Left ventricle myocardium superior (tissue), 1 donor: ENCODE measurements at regions not wholly inside any gene's neighbourhood (a gene's known extent, or its start where the extent isn't known, plus 50 kb on each side); places are given as distances from the start of the nearest gene placed in this dataset.
"Not testable (repeated sequence)": the region's sequence is repeated elsewhere in the genome, so short reads cannot be mapped to it uniquely, and the experiment has no call there.

ENCODE experiments used
- ATAC-seq: fragments of 200-7000 bp; cut with Tn5 transposase; one replicate; pipeline ENCODE4 v1.9.1; 2020; ENCODE audit warnings: mild to moderate bottlenecking, moderate library complexity
- DNase-seq: peaks from one replicate; pipeline ENCODE4 v3.0.0-alpha.2; 2020
- intact Hi-C: fragments of 100-400 bp; cut with micrococcal nuclease; formaldehyde crosslinking; loops from one replicate; pipeline ENCODE4 v1.11.0; 2022
- donor health status: DM: no; HTN: yes; CAD: no; lungs with severe emphysema.

DNA sequence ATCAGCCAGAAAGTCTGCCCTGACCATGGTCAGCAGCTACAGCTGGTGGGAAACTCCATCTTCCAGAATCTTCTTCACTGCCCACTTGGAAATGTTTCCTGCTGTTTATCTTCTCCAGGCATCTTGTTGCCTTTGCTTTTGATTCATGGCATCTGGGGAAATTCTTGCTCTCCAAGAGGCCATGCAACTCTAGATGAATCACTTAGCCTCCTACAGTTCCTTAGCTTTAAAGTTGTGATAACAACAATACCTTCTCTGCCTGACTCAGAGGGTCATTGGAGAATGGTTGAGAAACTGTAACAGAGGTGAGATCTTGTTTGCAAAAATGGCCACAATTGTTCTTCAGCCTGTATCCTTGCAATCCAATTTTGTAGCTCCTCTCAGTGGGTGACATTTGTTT, 121.0 kb upstream of the VRK1 start:
- ATAC-seq (no peak), DNase-seq (no peak)
- intact Hi-C loops = no loop called here

DNA sequence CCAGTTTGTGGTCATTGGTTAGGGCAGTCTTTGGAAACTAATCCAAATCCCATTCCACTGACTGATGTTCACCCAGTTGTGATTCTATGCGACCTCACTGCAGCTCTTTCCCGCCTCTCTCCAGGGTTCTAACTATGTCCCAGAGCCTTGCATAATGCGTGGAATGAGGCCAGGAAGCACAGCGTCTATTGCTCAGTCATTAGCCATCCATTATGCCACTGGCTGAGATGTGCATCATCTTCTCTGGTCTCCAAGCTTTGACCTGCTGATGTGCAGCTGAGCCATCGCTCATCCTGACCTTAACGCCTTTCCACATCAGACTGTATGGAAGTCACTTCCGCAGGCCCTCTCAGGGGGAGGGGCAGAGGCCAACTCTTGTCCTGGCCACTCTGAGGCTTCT, 115.4 kb upstream of the VRK1 start:
- ATAC-seq (no peak), DNase-seq (no peak)
- intact Hi-C loops = no loop called here

DNA sequence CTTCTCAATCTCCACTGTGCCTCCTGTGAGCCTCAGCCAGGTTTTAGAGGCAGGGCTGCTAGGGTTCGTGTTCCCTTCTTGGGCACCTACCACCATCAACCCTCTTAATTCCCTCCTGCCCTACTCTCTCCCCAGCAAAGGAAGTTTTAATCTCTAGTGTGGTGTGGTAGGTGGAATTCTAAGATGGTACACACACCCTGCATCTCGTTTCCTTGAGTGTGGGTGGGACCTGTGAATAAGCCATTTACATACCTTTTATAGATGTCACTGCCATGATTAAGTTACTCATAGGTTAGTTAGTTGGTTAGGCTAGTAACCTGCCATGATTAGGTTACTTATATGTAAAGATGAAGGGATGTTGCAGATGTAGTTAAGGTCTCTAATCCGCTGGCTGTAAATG, 114.8 kb upstream of the VRK1 start:
- intact Hi-C loops = no loop called here
- ATAC-seq = no peak

DNA sequence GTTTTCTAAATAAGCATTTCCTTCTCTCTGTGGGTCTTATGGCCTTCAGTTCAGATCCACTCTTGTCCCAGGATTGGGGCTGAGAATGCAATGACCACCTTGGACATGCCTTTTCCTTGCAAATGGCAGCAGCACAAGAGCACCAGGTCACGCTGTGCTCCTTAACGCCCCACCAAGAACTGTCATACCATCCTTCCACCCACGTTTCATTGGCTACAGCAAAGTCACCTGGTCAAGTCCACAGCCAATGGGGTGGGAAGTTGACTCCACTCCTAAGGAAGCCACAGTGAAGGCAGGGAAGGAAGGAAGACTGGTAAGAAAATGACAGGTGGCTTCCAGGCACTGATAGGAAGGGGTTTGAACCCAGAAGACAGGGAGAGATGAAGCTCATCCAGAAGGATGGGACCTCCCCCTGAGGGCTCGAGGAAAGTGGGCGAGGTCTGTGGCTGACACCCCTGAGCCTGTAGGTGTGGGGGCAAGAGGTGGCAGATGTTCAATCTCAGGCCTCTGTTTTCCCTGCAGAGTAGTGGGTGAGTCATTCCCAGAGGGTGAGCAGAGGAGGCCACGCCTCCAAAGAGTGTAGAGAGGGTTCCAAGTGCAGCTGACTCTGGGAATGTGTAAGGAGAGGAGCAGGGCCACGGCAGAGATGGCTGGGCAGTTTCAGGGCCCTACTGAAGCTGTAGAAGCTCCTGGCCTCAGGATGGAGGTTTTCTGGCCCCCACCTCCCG, 113.5 kb upstream of the VRK1 start:
- DNase-seq = no peak
- intact Hi-C loops = no loop called here

More for the DNA sequence above, 114.8 kb upstream of the VRK1 start:
- no peak for DNase-seq

DNA sequence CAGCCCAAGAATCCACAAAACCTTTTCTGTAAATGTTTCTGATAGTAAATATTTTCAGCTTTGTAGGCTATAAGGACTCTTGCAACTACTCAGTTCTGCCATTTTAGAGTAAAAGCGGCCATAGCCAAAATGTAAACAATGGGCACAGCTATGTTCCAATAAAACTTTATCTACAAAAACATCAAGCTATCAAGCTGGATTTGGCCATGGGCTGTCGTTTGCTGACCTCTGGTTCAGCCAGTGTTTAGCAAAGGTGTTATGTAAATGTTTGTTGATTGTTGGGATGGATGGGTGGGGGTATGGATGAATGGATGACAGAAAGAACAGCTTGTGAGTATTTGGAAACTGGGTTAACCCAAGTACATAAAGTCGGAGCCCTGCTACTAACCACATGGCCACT, 111.1 kb upstream of the VRK1 start:
- DNase-seq = no peak
- no peak for ATAC-seq
- intact Hi-C loops = no loop called here

More for the DNA sequence above, 113.5 kb upstream of the VRK1 start:
- ATAC-seq = no peak

DNA sequence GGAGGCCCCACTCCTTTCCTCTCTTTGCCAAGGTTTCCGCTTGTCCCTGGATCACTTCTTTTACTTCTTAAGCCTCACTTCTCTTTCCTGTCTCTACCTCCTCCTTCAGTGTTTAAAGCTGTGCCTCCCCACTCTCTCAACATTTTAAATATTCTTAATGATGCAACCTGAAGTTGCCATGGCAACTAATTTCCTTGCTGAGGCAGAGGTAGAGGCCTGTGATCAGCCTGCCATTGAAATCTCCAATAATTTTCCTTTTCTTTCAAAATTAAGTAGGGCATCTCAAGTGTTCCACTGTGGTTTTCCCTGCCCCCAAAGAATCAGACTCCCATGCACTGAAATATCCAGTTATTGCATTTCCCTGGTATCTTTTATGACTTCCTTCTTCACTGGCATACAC, 108.6 kb upstream of the VRK1 start:
- intact Hi-C loops = no loop called here
- DNase-seq = no peak
- no peak for ATAC-seq

DNA sequence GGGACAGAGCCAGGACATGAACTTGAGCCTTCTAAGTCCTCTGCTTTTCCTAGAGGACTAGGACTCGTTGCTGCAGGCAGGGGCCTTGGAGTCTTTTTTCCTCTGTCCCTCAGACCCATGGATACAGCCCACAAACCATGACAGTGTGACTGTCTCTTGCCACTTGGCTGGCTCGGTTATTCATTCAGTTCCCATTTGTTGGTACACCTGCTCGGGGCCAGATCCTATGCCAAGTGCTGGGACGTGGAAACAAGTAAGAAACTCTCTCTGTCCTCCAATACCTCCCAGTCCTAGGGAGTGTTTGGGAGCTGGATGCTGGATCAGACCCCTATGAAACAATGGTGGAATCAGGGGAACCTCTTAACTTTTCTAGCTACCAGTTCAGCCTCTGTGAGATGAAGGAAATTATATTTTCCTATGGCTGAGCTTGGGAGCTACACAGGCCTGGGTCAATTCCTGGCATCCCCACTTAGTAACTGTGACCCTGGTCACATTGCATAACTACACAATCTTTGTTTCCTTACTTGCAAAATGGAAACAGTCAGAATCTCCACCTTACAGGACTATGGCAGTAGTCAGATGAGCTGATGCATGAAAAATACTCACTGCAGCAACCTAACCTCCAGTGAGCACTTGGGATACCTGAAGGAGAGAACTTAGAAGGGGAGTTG, 106.3 kb upstream of the VRK1 start:
- ATAC-seq (no peak), DNase-seq (no peak)
- intact Hi-C loops = no loop called here

DNA sequence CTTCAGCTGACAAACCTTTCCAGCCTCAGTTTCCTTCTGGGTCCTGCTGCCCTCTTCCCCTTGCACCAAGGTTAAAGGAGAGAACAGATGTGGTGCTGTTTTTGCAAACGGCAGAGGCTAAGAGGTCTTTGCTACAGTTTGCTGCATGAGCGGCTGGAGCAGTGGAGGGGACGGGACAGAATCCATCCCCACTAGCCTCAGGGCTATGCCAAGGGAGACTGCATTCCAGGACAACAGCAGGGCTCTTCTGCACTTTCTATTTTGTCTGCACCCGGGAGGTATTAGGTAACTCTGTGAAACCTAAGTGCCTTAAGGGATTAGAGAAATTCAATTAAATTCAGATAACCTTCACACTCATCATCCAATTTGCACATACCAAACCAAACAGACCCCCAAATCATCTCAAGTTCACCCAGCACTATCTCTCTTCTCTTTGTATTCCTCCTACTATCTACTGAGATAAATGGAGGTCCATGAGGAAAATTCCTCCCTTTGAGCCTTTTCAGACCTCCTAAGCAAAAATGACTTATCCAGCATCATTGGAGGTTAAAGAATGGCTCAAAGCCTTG, 103.8 kb upstream of the VRK1 start:
- DNase-seq (no peak), ATAC-seq (no peak)
- intact Hi-C loops = no loop called here

DNA sequence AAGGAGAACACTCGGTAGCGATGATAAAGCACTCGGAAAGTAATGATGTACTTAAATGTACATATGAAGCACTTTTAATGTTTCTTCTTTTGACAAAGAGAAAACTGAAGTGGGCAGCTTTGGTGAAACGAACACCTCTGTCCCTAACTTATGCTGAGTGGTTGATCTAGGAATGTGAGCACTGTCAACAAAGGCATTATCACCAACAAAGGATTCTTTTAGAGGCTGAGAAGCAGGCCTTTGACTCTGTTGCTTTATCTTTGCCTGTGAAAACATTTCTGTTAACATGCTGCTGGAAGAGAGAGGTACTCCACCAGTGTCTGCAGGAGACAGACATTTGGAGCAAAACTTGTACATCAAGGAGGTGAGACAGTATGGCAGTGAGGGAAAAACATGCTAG, 103.2 kb upstream of the VRK1 start:
- DNase-seq (no peak), ATAC-seq (no peak)
- intact Hi-C loops = no loop called here

DNA sequence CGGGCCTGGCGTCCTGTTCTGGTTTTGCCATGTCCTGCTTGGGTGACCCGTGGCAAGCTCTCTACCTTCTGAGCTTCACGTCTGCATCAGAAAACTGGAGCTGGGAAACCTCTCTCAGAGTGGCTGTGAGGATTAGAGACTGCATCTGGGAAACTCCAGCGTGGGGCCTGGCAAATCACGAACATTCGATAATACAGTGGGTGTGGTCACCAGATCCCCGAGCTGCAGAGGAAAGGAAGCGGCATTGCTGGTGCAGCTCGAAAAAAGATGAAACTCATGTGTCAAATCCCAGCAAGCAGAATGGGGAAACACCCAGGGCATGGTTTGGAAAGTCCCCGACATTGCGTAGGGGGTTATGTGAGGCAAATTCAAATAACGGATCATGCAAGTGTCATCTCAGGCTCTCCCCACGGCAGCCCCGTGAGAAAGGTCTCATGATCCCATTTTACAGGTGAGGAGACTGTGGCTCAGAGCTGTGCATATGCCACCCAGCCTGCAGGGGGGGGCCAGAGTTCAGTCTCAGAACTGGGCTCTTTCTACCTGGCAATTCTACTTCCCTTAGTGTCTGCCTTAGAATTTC, 98.1 kb upstream of the VRK1 start:
- ATAC-seq = no peak
- intact Hi-C loops = no loop called here
- DNase-seq = no peak

DNA sequence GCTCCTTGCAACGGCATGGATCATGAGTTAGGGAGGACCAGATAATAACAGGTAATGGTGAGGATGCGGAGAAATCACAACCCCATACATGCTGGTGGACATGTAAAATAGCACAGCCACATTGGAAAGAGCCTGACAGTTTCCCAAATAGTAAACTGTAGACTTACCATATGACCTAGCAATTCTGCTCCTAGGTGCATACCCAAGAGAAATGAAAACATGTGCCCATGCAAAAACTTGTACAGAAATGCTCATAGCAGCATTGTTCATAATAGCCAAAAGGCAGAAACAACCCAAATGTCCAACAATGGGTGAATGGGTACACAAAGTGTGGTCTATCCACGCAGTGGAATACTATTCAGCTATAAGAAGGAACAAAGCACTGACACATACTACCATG, 97.5 kb upstream of the VRK1 start:
- intact Hi-C loops = no loop called here
- ATAC-seq (no peak), DNase-seq (no peak)

DNA sequence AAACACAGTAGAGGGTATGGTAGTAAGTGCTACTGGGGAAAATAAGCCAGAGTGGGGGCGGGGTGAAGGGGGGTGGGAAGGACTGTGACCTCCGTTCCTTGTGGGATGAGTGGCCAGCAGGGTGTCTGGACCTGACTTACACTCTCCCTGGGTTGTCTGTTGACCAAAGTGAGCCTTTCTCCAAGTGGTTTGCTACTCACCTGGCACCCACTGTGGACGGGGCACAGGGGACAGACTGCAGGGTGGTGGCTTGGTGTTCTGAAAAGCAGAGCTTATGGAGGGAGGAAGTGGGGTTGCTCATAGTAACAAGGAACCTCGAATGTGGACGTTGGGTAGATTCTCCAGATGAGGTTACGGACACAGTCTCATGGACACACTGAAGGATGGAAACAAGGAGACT, 94.4 kb upstream of the VRK1 start:
- ATAC-seq (no peak), DNase-seq (no peak)
- intact Hi-C loops = no loop called here

DNA sequence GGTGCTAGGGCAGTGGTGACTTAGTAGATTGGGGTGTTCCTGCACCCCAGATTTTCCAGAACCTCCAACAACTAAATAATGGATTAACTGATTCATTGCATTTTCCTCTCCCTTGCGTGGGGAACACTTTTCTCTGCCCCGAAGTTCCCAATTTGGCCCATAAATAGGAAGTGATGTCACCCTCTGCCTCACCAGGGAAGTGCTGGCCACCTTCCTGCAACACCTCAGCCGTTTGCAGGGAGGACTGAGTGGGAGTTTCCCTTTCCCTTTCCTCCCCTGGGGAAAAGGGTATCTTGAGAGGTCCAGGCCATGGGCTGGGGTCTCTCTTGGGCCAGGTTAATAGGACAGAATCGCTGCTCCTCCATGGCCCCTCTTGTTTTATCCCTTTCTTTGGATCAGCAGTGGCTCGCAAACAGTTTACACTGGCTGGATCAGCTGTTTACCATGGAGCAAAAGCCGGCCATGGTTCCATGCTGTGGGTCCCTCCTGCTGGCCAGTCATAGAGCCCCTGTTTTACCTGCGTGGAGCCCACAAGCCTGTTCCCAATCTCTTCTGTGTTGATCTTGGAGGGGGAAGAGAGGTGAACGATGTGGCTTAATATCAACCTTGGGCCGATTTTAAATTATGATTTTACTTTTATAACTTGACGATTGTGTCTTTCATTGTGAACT, 91.6 kb upstream of the VRK1 start:
- intact Hi-C loops = no loop called here
- no peak for DNase-seq
- no peak for ATAC-seq

DNA sequence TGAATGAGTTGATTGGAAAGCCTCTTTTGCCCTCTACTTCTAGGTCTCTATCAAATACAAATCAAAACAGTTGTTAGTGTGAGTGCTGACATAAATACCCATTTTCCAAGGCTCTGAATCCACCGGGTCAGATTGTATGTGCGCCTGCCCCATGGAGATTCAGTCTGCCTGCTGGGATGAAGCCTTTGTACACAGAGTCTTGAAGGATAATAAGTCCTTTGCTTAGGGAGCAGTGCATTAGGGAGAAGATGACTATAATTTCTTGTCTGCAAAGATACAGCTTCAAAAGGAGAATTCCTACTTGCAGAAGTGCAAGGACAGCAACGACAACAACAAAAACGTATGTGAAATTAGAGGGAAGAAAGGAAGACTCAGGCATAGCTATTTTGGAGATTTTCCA, 90.3 kb upstream of the VRK1 start:
- intact Hi-C loops = no loop called here
- ATAC-seq = no peak
- DNase-seq = no peak

DNA sequence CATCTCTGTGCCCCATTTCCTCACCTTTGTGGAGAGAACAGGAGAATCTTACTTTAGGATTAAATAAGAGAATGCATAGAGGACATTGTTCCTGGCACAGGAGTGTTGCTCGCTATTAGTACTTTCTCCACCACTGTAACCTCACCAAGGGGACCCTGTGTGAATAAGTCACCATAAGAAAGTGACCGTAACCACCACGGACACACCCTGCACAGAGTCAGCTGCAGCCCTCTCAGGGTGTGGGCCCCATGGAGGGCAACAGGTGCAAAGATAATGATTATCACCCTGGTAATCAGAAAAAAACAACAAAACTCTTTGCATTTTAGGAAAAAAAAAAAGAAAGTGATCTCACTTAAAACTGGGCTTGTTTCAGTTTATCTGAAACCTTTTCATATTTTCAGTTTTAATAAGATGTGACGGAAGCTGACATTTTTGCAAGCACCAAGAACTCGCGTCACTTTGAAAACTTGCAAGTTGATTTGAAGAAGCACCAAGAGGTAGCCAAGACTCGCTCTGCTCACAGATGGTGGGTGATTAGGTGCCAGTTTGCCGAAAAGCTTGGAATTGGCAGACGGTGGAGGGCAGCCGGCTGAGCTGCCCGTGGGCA, 87.0 kb upstream of the VRK1 start:
- ATAC-seq = no peak
- DNase-seq = no peak
- intact Hi-C loops = no loop called here

DNA sequence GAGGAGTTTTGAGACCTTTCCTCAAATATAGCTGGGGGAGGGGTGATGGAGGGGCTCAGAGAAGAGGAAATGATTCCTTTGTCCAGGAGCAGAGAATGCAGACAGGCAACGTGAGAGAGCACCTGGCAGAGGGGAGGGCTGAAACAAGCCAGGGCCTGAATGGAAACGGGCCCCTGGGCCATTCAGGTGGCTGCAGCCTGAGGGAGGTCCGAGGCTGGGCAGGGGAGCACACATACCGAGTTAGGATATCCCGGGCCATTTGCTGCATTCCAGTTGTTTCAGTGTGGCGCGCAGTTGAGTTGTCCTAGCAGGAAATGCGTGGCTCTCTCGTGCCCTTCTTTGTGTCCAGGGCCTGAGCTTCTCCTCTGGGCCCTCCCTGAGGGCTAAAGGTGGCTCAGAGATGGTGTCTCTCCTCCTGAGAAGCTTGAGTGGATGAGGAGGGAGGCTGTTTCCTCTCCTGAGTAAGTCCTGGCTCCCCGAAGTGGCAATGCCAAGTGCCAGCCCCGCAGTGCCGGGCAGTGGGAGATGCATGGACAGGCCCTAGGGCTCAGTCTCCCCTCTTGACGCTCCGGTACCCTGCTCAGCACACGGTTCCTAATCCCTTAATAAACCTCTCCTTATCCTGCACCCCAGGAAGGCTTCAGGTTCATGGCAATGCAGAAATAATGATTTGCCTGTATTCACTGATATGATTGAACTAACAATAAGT, 85.5 kb upstream of the VRK1 start:
- intact Hi-C loops = no loop called here
- ATAC-seq (no peak), DNase-seq (no peak)

DNA sequence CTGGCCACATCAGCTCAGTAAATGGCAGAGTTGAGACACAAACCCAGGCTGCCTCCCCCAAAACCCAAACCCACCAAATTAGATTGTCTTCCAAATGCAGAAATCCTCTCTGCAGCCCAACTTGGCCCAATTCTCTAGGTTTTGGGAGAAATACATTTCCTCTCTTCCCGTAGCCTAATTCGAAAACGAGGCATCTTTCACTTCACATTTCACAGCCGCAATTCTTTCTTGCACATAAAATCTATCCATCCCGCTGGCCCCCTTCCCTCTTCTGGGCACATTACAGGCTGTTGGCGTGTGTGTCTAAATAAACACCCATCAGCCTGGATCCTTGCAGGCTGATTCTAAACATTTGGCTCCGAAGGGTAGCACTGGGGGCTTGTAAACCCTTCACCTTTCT, 83.8 kb upstream of the VRK1 start:
- no peak for DNase-seq
- intact Hi-C loops = no loop called here
- ATAC-seq = no peak

DNA sequence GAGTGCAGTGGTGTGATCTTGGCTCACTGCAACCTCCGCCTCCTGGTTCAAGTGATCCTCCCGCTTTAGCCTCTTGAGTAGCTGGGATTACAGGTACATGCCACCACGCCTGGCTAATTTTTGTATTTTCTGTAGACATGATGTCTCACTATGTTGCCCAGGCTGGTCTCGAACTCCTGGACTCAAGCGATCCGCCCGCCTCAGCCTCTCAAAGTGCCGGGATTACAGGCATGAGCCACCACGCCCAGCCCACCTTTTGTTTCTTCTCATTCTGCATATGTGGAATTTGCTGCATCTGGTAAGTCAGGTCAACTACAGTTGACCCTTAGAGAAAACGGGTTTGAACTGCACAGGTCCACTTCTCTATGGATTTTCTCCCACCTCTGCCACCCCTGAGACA, 82.6 kb upstream of the VRK1 start:
- ATAC-seq, intact Hi-C loops, DNase-seq: not testable (repeated sequence)

DNA sequence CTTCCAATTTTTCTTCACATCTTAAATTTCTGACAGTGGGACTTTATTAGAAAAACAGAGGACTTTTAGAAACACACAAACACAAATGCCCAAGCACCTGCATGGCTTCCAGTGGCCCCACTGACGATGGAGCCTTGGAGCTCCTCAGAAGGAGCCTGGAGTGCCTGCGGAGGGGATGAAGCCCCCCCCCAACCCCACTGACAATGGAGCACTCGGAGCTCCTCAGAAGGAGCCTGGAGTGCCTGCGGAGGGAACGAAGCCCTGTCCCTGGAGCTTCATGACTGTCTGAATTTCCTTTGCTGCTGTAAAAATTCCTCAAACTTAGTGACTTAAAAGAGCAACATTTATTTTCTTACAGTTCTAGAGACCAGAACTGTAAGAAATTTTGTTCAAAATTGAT, 80.1 kb upstream of the VRK1 start:
- ATAC-seq (no peak), DNase-seq (no peak)
- intact Hi-C loops = no loop called here
